Keratinocyte (primary cell): ENCODE measurements at regions not wholly inside any gene's neighbourhood (a gene's known extent, or its start where the extent isn't known, plus 50 kb on each side); places are given as distances from the start of the nearest gene placed in this dataset.

Source experiments
- DNase-seq: peaks from one replicate; pipeline ENCODE4 v3.0.0-alpha.2; 2011; ENCODE audit warnings: low read depth, missing footprints, low spot score
- FAIRE-seq: peaks from 2 replicates; lab custom pipeline; 2011; peaks lifted over from hg19 to GRCh38; lab: Jason Lieb, UNC
- H2AFZ ChIP-seq: 2 replicates; pipeline ENCODE4 v1.6.0; 2012; ENCODE audit warnings: low read length, control low read depth, inconsistent platforms; ENCODE audit not compliant: control insufficient read depth
- H3K27ac ChIP-seq: 2 replicates; pipeline ENCODE4 v1.5.1; 2011; ENCODE audit warnings: low read length; ENCODE audit not compliant: control insufficient read depth, insufficient read depth
- H3K27me3 ChIP-seq: 3 replicates; pipeline ENCODE4 v1.6.0; 2011; ENCODE audit warnings: low read length; ENCODE audit not compliant: control insufficient read depth, insufficient read depth; ENCODE audit errors: extremely low read depth
- H3K36me3 ChIP-seq, 2 experiments: 2 replicates in 1 of 2; 3 replicates in 1 of 2; pipeline ENCODE4 v1.5.1; 2011; ENCODE audit warnings: low read length in 2 of 2, mild to moderate bottlenecking in 1 of 2; ENCODE audit not compliant: control insufficient read depth in 2 of 2, insufficient read depth in 2 of 2; ENCODE audit errors: extremely low read depth in 1 of 2
- H3K4me1 ChIP-seq: 3 replicates; pipeline ENCODE4 v1.5.1; 2011; ENCODE audit warnings: low read length; ENCODE audit not compliant: control insufficient read depth, insufficient read depth; ENCODE audit errors: extremely low read depth
- H3K4me2 ChIP-seq: 3 replicates; pipeline ENCODE4 v1.6.0; 2011; ENCODE audit warnings: low read depth, low read length; ENCODE audit not compliant: control insufficient read depth, insufficient read depth; ENCODE audit errors: extremely low read depth
- H3K4me3 ChIP-seq, 3 experiments: fragments of 200-600 bp in 1 of 3; sonication (generic) in 1 of 3; 2 replicates in 2 of 3; 3 replicates in 1 of 3; pipeline ENCODE4 v1.5.1; 2011 to 2016; ENCODE audit warnings: low read length in 3 of 3, mild to moderate bottlenecking in 3 of 3, control low read depth in 2 of 3, inconsistent platforms in 1 of 3, low read depth in 1 of 3, mixed read lengths in 1 of 3, mixed run types in 1 of 3, moderate library complexity in 1 of 3; ENCODE audit not compliant: control insufficient read depth in 2 of 3, insufficient read depth in 2 of 3; ENCODE audit errors: extremely low read depth in 1 of 3
- H3K79me2 ChIP-seq: 2 replicates; pipeline ENCODE4 v1.6.0; 2012; ENCODE audit warnings: low read length; ENCODE audit not compliant: control insufficient read depth, insufficient read depth
- H3K9ac ChIP-seq: 3 replicates; pipeline ENCODE4 v1.6.0; 2011; ENCODE audit warnings: low read length; ENCODE audit not compliant: control insufficient read depth, insufficient read depth; ENCODE audit errors: extremely low read depth
- H3K9me1 ChIP-seq: 3 replicates; pipeline ENCODE4 v1.6.0; 2011; ENCODE audit warnings: low read length; ENCODE audit not compliant: control insufficient read depth, insufficient read depth; ENCODE audit errors: extremely low read depth
- H3K9me3 ChIP-seq: 2 replicates; pipeline ENCODE4 v1.5.1; 2012; ENCODE audit warnings: low read depth, low read length; ENCODE audit not compliant: control insufficient read depth
- H4K20me1 ChIP-seq: 3 replicates; pipeline ENCODE4 v1.6.0; 2011; ENCODE audit warnings: low read length; ENCODE audit not compliant: control insufficient read depth, insufficient read depth; ENCODE audit errors: extremely low read depth
- CTCF ChIP-seq, 3 experiments: IDR thresholded peaks in 1 of 3; conservative IDR thresholded peaks in 1 of 3; optimal IDR thresholded peaks in 1 of 3; 2 replicates in 2 of 3; 3 replicates in 1 of 3; pipeline versions ENCODE3 to v1.5.1; 2011; ENCODE audit warnings: low read length in 3 of 3, mild to moderate bottlenecking in 3 of 3, moderate library complexity in 2 of 3, control low read depth in 1 of 3, inconsistent platforms in 1 of 3; ENCODE audit not compliant: insufficient read depth in 2 of 3; ENCODE audit errors: extremely low read depth in 1 of 3
- EZH2 ChIP-seq: IDR thresholded peaks from one replicate; pipeline ENCODE4 v1.6.1; 2012; ENCODE audit warnings: inconsistent platforms, mild to moderate bottlenecking, low read length, moderate library complexity
- dilution Hi-C: fragments of 300-500 bp; cut with MboI; formaldehyde crosslinking; loops from one replicate; pipeline ENCODE4 v1.7.0; 2020; ENCODE audit warnings: low sequenced_read_pairs; ENCODE audit not compliant: extremely low pct_ligation_motif_present

GRCh38 chr5:143933451-143933850 lies 121.5 kb downstream of the HMHB1 start:
- Histone ChIP-seq H3K79me2 (no peaks in the 10 kb centered on the region), H3K4me3 (no peak overlapping the region), H3K27me3 (no peaks in the 10 kb centered on the region), H4K20me1 (no peaks in the 10 kb centered on the region), H3K36me3 (no peaks in the 10 kb centered on the region), H3K27ac (peak overlapping the region; percentile 38), H3K9me1 (no peaks in the 10 kb centered on the region), H3K9ac (no peak overlapping the region), H3K4me2 (peak overlapping the region; percentile 14), H3K4me1 (peaks cover 22% of the 10 kb centered on the region), H3K9me3 (no peaks in the 10 kb centered on the region), H2AFZ (no peak overlapping the region)
- FAIRE-seq (peak; percentile 59), DNase-seq (no peak)
- TF ChIP-seq CTCF (optimal IDR thresholded peaks at IDR 0.05 in 1 of 3, IDR thresholded peaks at IDR 0.05 in 1 of 3, conservative IDR thresholded peaks at IDR 0.05 in 1 of 3; ENCODE audit: extremely low read depth in 1 of 3, insufficient read depth in 2 of 3, low read length in 3 of 3) (no peak), EZH2 (no peak)
- dilution Hi-C loops: loop anchor here (25.0 kb wide), 1 partner anchor 96 kb away; no protein-coding TSS in a partner anchor

GRCh38 chr5:143934821-143935220 lies 122.9 kb downstream of the HMHB1 start:
- TF ChIP-seq CTCF (optimal IDR thresholded peaks at IDR 0.05 in 1 of 3, IDR thresholded peaks at IDR 0.05 in 1 of 3, conservative IDR thresholded peaks at IDR 0.05 in 1 of 3; ENCODE audit: extremely low read depth in 1 of 3, insufficient read depth in 2 of 3, low read length in 3 of 3): no peak
- TF ChIP-seq EZH2: no peak
- DNase-seq (no peak), FAIRE-seq (no peak)
- Histone ChIP-seq H3K9ac (no peak overlapping the region), H2AFZ (no peak overlapping the region), H3K4me1 (peaks cover 22% of the 10 kb centered on the region), H4K20me1 (no peaks in the 10 kb centered on the region), H3K27ac (no peak overlapping the region), H3K27me3 (no peaks in the 10 kb centered on the region), H3K9me1 (no peaks in the 10 kb centered on the region), H3K4me2 (no peak overlapping the region), H3K4me3 (no peak overlapping the region), H3K79me2 (no peaks in the 10 kb centered on the region), H3K36me3 (no peaks in the 10 kb centered on the region), H3K9me3 (no peaks in the 10 kb centered on the region)
- dilution Hi-C loops: loop anchor here (25.0 kb wide), 1 partner anchor 98 kb away; no protein-coding TSS in a partner anchor
